ENCODE measurements at regions not wholly inside any gene's neighbourhood (a gene's known extent, or its start where the extent isn't known, plus 50 kb on each side); places are given as distances from the start of the nearest gene placed in this dataset.

DNA sequence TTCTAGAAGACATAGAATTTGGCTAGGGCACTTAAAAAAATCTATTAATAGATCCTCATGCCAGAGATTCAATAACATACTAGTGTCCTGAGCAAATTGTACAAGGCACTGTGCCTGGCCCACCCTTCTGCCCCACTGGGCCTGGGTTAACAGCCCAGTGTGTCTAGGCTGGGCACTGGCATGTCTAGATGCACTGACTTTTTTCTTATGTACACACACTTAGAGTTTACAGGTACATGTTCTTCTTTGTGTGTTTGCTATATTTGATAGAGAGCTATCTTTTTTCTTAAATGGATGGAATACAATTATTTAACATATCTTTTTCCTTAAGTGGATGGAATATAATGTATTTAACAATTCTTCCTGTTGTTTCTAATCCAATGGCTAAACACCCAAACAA, 241.5 kb downstream of the AUH start:
- TF ChIP-seq CTCF (conservative IDR thresholded peaks at IDR 0.05; ENCODE audit: low read depth in 2 of 2) (no peak), EZH2 (IDR thresholded peaks at IDR 0.05; ENCODE audit: low read depth, unreplicated experiment) (no peak), EZH2phosphoT487 (IDR thresholded peaks at IDR 0.05; ENCODE audit: unreplicated experiment) (no peak), POLR2AphosphoS5 (IDR thresholded peaks at IDR 0.05; ENCODE audit: low read depth) (no peak), ZNF114 (CRISPR knock-in tag; IDR thresholded peaks at IDR 0.05) (no peak), JUNB (IDR thresholded peaks at IDR 0.05; ENCODE audit: unreplicated experiment) (no peak), STAT1 (IDR thresholded peaks at IDR 0.05; ENCODE audit: unreplicated experiment) (no peak)
- TF ChIP-seq, protein P1, sequence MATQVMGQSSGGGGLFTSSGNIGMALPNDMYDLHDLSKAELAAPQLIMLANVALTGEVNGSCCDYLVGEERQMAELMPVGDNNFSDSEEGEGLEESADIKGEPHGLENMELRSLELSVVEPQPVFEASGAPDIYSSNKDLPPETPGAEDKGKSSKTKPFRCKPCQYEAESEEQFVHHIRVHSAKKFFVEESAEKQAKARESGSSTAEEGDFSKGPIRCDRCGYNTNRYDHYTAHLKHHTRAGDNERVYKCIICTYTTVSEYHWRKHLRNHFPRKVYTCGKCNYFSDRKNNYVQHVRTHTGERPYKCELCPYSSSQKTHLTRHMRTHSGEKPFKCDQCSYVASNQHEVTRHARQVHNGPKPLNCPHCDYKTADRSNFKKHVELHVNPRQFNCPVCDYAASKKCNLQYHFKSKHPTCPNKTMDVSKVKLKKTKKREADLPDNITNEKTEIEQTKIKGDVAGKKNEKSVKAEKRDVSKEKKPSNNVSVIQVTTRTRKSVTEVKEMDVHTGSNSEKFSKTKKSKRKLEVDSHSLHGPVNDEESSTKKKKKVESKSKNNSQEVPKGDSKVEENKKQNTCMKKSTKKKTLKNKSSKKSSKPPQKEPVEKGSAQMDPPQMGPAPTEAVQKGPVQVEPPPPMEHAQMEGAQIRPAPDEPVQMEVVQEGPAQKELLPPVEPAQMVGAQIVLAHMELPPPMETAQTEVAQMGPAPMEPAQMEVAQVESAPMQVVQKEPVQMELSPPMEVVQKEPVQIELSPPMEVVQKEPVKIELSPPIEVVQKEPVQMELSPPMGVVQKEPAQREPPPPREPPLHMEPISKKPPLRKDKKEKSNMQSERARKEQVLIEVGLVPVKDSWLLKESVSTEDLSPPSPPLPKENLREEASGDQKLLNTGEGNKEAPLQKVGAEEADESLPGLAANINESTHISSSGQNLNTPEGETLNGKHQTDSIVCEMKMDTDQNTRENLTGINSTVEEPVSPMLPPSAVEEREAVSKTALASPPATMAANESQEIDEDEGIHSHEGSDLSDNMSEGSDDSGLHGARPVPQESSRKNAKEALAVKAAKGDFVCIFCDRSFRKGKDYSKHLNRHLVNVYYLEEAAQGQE (IDR thresholded peaks at IDR 0.05; ENCODE audit: unreplicated experiment) = no peak
